Amniotic epithelial cell (primary cell): ENCODE measurements at regions not wholly inside any gene's neighbourhood (a gene's known extent, or its start where the extent isn't known, plus 50 kb on each side); places are given as distances from the start of the nearest gene placed in this dataset.
A peak's percentile ranks its signal among the peaks of the same experiment; 100 is the strongest.

Source experiments
- DNase-seq: peaks from one replicate; pipeline ENCODE4 v3.0.0-alpha.2; 2010; ENCODE audit warnings: low read depth

DNA sequence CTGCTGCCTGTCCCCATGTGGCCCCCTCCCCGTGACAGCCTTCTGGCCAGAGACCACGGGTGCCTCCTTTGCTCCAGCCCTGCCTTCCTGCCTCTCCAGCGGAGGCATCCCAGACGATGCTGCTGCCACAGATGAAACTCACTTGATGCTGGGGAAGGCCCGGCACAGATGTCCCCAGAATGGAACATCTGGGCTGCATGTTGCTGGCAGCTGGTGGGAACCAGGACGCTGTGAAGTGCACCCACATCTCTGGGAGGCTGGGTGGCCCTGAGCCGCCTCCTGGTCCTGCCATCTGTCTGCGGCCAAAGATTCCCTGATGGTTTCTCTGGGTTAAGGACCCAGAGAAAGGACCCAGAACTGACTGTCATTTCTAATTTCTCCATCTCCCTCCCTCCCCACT is 51.9 kb upstream of the PTPRS start:
- DNase-seq = no peak

DNA sequence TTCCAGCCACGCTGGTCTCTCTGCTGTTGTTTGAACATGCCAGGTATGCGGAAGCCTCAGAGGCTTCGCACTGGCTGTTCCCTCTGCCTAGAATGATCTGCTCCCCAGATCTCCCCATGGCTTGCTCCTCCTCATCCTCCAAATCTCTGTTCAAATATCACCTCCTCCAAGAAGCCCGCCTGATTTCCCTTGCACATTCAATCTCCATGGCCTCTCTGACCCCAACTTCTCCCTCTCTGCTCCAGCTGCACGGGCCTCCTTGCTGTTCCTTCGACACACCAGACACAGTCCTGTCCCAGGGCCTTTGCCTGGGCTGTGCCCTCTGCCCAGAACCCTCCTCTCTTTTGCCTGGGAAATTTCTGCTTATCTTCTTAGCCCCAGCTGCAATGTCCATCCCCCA is 52.5 kb upstream of the PTPRS start:
- no peak for DNase-seq

DNA sequence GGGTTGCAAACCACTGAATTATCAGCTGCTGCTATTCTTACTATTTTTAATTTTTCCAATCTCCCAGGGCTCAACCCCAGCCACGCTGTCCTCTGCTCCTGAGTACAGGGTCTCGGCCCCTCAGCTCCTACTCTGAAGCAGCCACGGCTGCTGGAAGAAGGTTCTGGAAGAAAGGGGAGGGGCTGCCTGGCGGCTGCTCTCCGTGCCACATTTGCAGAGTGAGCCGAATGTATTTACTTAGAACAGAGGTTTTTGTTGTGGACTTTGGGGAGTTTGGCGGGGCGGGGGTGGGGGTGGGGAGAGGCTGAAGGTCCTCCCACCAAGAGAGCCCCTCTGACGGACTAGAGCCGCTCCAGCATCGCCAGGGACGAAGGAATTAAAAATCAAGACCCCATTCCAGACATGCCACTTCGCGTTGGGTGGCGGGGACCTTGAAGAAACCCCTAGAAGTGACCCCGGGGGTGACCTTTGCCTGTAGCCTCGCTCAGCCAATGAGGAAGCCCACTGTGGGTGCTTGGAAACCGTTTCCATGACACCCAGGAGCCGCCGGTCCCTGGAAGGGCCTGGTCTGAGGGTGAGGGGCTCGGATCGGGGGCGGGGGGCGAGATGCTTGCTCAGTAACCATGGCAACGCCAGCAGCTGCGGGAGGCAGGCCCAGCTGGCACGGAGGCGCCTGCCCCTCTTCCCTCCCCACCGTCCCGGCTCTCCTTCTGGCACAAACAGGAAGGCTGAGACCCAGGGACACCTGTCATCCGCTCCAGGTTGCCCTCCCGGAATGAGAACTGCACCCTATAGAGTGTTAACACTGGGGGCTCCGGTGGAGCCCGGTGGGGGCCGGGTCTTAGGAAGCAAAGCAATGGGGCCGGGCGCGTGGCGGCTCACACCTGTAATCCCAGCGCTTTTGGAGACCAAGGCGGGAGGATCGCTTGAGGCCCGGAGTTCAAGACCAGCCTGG is 54.2 kb upstream of the PTPRS start:
- no peak for DNase-seq

DNA sequence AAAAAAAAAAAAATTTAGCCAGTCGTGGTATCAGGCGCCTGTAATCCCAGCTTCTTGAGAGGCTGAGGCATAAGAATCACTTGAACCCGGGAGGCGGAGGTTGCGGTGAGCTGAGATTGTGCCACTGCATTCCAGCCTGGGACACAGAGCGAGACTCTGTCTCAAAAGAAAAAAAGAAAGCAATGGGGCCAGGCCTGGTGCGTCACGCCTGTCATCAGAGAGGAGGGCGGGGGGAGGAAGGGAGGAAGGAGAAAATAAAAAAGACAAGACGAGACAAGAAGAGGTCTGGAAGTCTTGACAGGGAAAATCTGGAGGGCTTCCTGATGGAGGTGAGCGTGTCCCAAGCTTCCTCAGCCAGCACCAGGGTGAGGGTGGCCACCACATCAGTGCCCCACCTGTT is 54.9 kb upstream of the PTPRS start:
- no peak for DNase-seq

DNA sequence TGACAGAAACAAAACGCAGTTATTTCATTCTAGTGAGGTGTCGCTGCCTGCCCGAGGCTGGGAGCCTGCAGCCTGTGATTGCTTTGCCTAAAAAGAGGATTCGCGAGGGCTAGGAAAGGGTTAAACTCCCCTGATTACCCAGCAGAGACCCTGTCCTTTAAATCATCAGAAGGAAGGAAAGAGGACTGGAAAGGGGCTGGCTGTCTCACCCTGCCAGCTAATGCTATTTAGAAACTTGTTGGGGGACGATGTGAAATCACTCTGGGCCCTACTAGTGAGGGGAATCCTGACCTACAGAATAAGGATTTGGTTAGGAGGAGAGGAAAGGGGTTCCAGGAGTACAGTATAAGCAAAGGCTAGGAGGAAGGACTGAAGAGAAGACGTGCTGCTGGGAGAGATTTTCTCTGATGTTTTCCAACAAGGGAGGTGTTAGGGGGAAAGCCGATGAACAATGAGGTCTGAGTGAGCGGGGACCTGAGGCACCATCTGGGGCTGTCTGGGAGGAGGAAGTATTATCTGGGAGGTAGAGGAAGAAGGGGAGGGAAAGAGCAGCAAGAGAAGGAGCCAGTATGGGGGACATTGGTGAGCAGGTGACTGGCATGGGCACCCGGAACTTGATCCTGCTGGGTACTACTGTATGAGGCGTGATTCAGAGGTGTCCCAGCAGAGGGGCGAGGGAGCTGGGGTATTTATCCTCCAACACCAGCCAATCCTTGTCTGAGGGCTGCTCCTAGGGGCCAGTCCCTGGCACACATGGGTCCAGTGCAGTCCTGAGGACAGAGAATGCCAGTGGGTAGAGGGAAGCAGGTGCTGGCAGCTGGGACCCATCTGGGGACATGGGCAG is 55.7 kb upstream of the PTPRS start:
- no peak for DNase-seq

DNA sequence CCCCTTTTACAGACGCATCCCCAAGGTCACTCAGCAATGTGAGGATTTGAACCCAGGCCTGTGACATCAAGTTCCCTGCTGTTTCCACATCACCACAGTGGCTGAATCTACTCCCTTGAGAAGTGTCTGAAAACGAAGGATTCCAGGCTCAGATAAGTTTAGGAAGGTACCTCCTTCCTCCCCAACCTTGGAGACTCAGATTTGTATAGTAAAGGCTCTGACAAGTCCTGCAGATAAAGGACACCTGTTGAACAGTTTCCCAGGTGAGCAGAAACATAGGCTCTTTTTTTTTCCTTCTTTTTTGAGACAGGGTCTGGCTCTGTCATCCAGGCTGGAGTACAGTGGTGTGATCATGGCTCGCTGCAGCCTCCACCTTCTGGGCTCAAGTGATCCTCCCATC is 56.4 kb upstream of the PTPRS start:
- DNase-seq = no peak

DNA sequence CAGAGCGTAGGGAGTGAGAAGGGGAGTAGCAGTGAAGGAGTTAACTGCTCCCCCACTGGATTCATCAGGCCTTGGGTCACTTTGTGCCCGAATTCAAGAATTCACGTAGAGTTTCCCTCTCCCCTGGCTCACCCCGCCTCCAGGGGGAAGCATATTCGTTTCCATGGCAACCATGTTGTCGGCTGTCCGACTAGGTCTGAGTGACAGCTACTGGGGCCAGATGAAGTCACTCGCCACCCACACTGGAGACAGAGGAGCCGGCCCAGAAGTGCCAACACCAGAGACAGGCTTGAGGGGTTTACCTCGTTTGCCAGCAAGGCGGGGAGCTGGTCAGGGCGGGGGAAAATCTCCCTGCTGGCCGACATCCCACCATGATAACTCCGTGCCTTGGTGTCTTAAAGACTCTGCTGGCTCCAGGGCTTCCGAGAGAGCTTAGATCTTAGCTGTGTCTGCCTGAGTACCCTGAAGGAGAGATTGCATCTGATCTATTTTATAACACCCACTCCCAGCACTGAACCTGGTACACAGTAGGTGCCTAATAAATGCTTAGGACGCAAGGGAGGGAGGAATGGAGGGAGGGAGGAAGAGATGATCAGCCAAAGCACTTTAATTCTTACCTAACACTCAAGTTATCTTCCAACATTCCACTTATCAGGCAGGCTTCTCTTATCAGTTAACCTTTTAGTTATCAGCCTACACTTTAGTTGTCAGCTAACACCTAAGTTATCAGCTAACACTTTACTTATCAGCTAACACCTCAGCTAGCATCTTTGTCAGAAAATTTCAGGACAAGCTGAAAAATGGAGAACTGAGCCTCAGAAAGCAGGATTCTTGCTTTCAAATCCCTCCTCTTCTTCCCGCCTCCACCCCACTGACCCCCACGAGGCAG is 57.2 kb upstream of the ZNRF4 start:
- no peak for DNase-seq

DNA sequence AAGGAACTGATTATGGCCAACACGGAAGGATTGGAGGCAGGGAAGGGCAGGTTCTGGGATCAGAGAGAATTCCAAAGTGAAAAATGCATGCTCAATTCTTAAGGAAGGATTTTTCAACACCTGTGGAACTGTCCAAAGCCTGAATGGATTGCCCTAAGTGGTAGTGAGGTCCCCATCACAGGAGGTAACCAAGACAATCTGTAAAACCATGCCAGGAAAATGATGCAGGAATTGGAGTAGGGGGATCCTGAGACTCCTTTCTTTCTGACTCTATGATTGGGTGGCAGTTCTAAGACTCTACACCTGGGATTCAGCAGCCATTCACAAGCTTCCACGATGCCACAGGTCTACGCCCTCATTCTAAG is 56.5 kb upstream of the ZNRF4 start:
- DNase-seq = no peak

DNA sequence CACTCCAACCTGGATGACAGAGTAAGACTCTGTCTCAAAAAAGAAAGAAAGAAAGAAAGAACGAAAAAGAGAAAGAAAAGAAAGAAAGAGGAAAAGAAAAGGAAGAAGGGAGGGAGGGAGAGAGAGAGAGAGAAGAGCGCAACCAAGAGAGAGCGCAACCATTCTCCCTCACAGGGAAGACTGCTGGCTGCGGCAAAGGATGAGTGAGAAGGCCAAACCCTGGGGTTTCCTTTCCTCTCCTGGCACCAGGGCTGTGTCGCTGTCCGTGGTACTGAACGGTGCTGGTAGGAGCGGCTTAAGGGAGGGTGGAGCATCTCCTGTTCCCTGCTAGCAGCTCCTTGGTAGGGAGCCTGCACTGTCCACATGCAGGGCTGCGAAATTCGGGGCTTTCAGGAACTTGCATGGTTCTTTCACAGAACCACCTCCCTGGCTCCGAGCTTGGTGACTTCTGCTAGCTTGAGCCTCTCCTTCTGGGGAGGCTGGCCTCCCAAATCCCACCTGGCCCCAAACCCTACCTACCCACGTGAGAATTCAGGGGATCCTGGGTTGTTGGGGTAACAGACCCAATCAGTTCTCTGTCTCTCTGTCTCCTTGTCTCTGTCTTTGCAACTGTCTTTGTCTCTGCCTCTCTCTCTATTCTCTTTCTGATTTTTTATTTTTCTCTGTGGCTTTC is 51.1 kb upstream of the ZNRF4 start:
- DNase-seq = peak; percentile 83
